CD4-positive, alpha-beta T cell treated with Interleukin-6 at 100 ng/mL for 8 hours (primary cell): ENCODE measurements at regions not wholly inside any gene's neighbourhood (a gene's known extent, or its start where the extent isn't known, plus 50 kb on each side); places are given as distances from the start of the nearest gene placed in this dataset.
A peak's percentile ranks its signal among the peaks of the same experiment; 100 is the strongest.

ENCODE experiments used
- DNase-seq: peaks from one replicate; pipeline ENCODE4 v3.0.0-alpha.2; 2020; ENCODE audit warnings: mixed read lengths, low spot score

GRCh38 chr3:27591312-27592210, 107.4 kb upstream of the SLC4A7 start:
- DNase-seq, result peak; percentile 15

- peak; percentile 16 for DNase-seq
These were observed 106.5 kb upstream of the SLC4A7 start for GRCh38 chr3:27590437-27591298.

- DNase-seq, result no peak
These were observed 105.6 kb upstream of the SLC4A7 start for GRCh38 chr3:27589795-27590194.

GRCh38 chr3:27585429-27585828, 101.2 kb upstream of the SLC4A7 start:
- DNase-seq, result no peak

GRCh38 chr3:27584874-27585273, 100.7 kb upstream of the SLC4A7 start:
- no peak for DNase-seq

- no peak for DNase-seq
These were observed 97.7 kb upstream of the SLC4A7 start for GRCh38 chr3:27581852-27582251.

GRCh38 chr3:27578032-27578431, 93.8 kb upstream of the SLC4A7 start:
- no peak for DNase-seq

- no peak for DNase-seq
These were observed 93.3 kb upstream of the SLC4A7 start for GRCh38 chr3:27577504-27577903.

- DNase-seq, result no peak
These were observed 92.0 kb upstream of the SLC4A7 start for GRCh38 chr3:27576171-27576570.

GRCh38 chr3:27575499-27575898, 91.3 kb upstream of the SLC4A7 start:
- DNase-seq, result no peak

GRCh38 chr3:27574438-27574795, 90.2 kb upstream of the SLC4A7 start:
- DNase-seq, result no peak

- DNase-seq, result no peak
These were observed 89.7 kb upstream of the SLC4A7 start for GRCh38 chr3:27573780-27574437.

- no peak for DNase-seq
These were observed 89.0 kb upstream of the SLC4A7 start for GRCh38 chr3:27573138-27573537.

GRCh38 chr3:27571345-27571744, 87.2 kb upstream of the SLC4A7 start:
- DNase-seq, result no peak

GRCh38 chr3:27570421-27571106, 86.4 kb upstream of the SLC4A7 start:
- no peak for DNase-seq

GRCh38 chr3:27568393-27568792, 84.2 kb upstream of the SLC4A7 start:
- DNase-seq, result no peak

GRCh38 chr3:27567251-27567650, 83.1 kb upstream of the SLC4A7 start:
- DNase-seq, result no peak

- DNase-seq, result no peak
These were observed 81.1 kb upstream of the SLC4A7 start for GRCh38 chr3:27565201-27565852.

- no peak for DNase-seq
These were observed 77.4 kb upstream of the SLC4A7 start for GRCh38 chr3:27561576-27561975.

- DNase-seq, result no peak
These were observed 76.4 kb upstream of the SLC4A7 start for GRCh38 chr3:27560484-27561056.

- DNase-seq, result no peak
These were observed 75.7 kb upstream of the SLC4A7 start for GRCh38 chr3:27559835-27560234.
